ENCODE measurements at regions not wholly inside any gene's neighbourhood (a gene's known extent, or its start where the extent isn't known, plus 50 kb on each side); places are given as distances from the start of the nearest gene placed in this dataset.

GRCh38 chr10:75347186-75347585 lies 54.4 kb downstream of the ZNF503 start:
- Histone ChIP-seq H3K36me3 (ENCODE audit: insufficient read depth, low read length) (no peaks in the 10 kb centered on the region), H3K9ac (ENCODE audit: low read depth, low read length) (no peak overlapping the region), H3K4me3 (ENCODE audit: low read length) (no peak overlapping the region), H3K4me1 (ENCODE audit: control insufficient read depth, insufficient read depth, low read length) (peaks cover 3% of the 10 kb centered on the region), H3K27me3 (ENCODE audit: control insufficient read depth, insufficient read depth, low read length) (peaks cover 18% of the 10 kb centered on the region), H3K9me3 (replicated peaks; ENCODE audit: low read length) (no peaks in the 10 kb centered on the region), H3K4me2 (ENCODE audit: low read length) (no peak overlapping the region)

GRCh38 chr10:75345738-75346137 lies 55.8 kb downstream of the ZNF503 start:
- H3K36me3 ChIP-seq (ENCODE audit: insufficient read depth, low read length) = no peaks in the 10 kb centered on the region
- no peak overlapping the region for H3K4me2 ChIP-seq (ENCODE audit: low read length)
- H3K27me3 ChIP-seq (ENCODE audit: control insufficient read depth, insufficient read depth, low read length) = peaks cover 24% of the 10 kb centered on the region
- no peaks in the 10 kb centered on the region for H3K9me3 ChIP-seq (replicated peaks; ENCODE audit: low read length)
- H3K4me1 ChIP-seq (ENCODE audit: control insufficient read depth, insufficient read depth, low read length) = peaks cover 2% of the 10 kb centered on the region
- H3K9ac ChIP-seq (ENCODE audit: low read depth, low read length) = no peak overlapping the region
- H3K4me3 ChIP-seq (ENCODE audit: low read length) = no peak overlapping the region

- Histone ChIP-seq H3K36me3 (ENCODE audit: insufficient read depth, low read length) (no peaks in the 10 kb centered on the region), H3K4me1 (ENCODE audit: control insufficient read depth, insufficient read depth, low read length) (no peaks in the 10 kb centered on the region), H3K4me2 (ENCODE audit: low read length) (no peak overlapping the region), H3K4me3 (ENCODE audit: low read length) (no peak overlapping the region), H3K9ac (ENCODE audit: low read depth, low read length) (no peak overlapping the region), H3K9me3 (replicated peaks; ENCODE audit: low read length) (no peaks in the 10 kb centered on the region), H3K27me3 (ENCODE audit: control insufficient read depth, insufficient read depth, low read length) (peaks cover 29% of the 10 kb centered on the region)
Observed at GRCh38 chr10:75344170-75344569, 57.4 kb downstream of the ZNF503 start.

- no peaks in the 10 kb centered on the region for H3K9me3 ChIP-seq (replicated peaks; ENCODE audit: low read length)
- no peaks in the 10 kb centered on the region for H3K36me3 ChIP-seq (ENCODE audit: insufficient read depth, low read length)
- no peaks in the 10 kb centered on the region for H3K4me1 ChIP-seq (ENCODE audit: control insufficient read depth, insufficient read depth, low read length)
- H3K4me2 ChIP-seq (ENCODE audit: low read length) = no peak overlapping the region
- H3K4me3 ChIP-seq (ENCODE audit: low read length) = no peak overlapping the region
- no peak overlapping the region for H3K9ac ChIP-seq (ENCODE audit: low read depth, low read length)
- peaks cover 43% of the 10 kb centered on the region for H3K27me3 ChIP-seq (ENCODE audit: control insufficient read depth, insufficient read depth, low read length)
Observed at GRCh38 chr10:75342397-75342796, 59.2 kb downstream of the ZNF503 start.

- Histone ChIP-seq H3K9ac (ENCODE audit: low read depth, low read length) (no peak overlapping the region), H3K4me3 (ENCODE audit: low read length) (no peak overlapping the region), H3K9me3 (replicated peaks; ENCODE audit: low read length) (no peaks in the 10 kb centered on the region), H3K27me3 (ENCODE audit: control insufficient read depth, insufficient read depth, low read length) (peaks cover 24% of the 10 kb centered on the region), H3K4me2 (ENCODE audit: low read length) (no peak overlapping the region), H3K36me3 (ENCODE audit: insufficient read depth, low read length) (no peaks in the 10 kb centered on the region), H3K4me1 (ENCODE audit: control insufficient read depth, insufficient read depth, low read length) (no peaks in the 10 kb centered on the region)
Observed at GRCh38 chr10:75335983-75336382, 65.6 kb downstream of the ZNF503 start.

- no peak overlapping the region for H3K4me3 ChIP-seq (ENCODE audit: low read length)
- no peaks in the 10 kb centered on the region for H3K4me1 ChIP-seq (ENCODE audit: control insufficient read depth, insufficient read depth, low read length)
- no peaks in the 10 kb centered on the region for H3K36me3 ChIP-seq (ENCODE audit: insufficient read depth, low read length)
- no peaks in the 10 kb centered on the region for H3K9me3 ChIP-seq (replicated peaks; ENCODE audit: low read length)
- H3K9ac ChIP-seq (ENCODE audit: low read depth, low read length) = no peak overlapping the region
- H3K4me2 ChIP-seq (ENCODE audit: low read length) = no peak overlapping the region
- H3K27me3 ChIP-seq (ENCODE audit: control insufficient read depth, insufficient read depth, low read length) = peaks cover 24% of the 10 kb centered on the region
Observed at GRCh38 chr10:75335191-75335590, 66.4 kb downstream of the ZNF503 start.

GRCh38 chr10:75334720-75335119 lies 66.8 kb downstream of the ZNF503 start:
- peaks cover 24% of the 10 kb centered on the region for H3K27me3 ChIP-seq (ENCODE audit: control insufficient read depth, insufficient read depth, low read length)
- H3K9me3 ChIP-seq (replicated peaks; ENCODE audit: low read length) = no peaks in the 10 kb centered on the region
- no peak overlapping the region for H3K4me3 ChIP-seq (ENCODE audit: low read length)
- H3K4me2 ChIP-seq (ENCODE audit: low read length) = no peak overlapping the region
- H3K36me3 ChIP-seq (ENCODE audit: insufficient read depth, low read length) = no peaks in the 10 kb centered on the region
- H3K9ac ChIP-seq (ENCODE audit: low read depth, low read length) = no peak overlapping the region
- no peaks in the 10 kb centered on the region for H3K4me1 ChIP-seq (ENCODE audit: control insufficient read depth, insufficient read depth, low read length)

GRCh38 chr10:75332081-75332480 lies 69.5 kb downstream of the ZNF503 start:
- H3K4me2 ChIP-seq (ENCODE audit: low read length) = no peak overlapping the region
- no peaks in the 10 kb centered on the region for H3K36me3 ChIP-seq (ENCODE audit: insufficient read depth, low read length)
- no peak overlapping the region for H3K9ac ChIP-seq (ENCODE audit: low read depth, low read length)
- no peaks in the 10 kb centered on the region for H3K4me1 ChIP-seq (ENCODE audit: control insufficient read depth, insufficient read depth, low read length)
- H3K4me3 ChIP-seq (ENCODE audit: low read length) = no peak overlapping the region
- no peaks in the 10 kb centered on the region for H3K9me3 ChIP-seq (replicated peaks; ENCODE audit: low read length)
- peaks cover 11% of the 10 kb centered on the region for H3K27me3 ChIP-seq (ENCODE audit: control insufficient read depth, insufficient read depth, low read length)

- H3K36me3 ChIP-seq (ENCODE audit: insufficient read depth, low read length) = no peaks in the 10 kb centered on the region
- H3K4me1 ChIP-seq (ENCODE audit: control insufficient read depth, insufficient read depth, low read length) = no peaks in the 10 kb centered on the region
- no peaks in the 10 kb centered on the region for H3K9me3 ChIP-seq (replicated peaks; ENCODE audit: low read length)
- H3K9ac ChIP-seq (ENCODE audit: low read depth, low read length) = no peak overlapping the region
- no peak overlapping the region for H3K4me3 ChIP-seq (ENCODE audit: low read length)
- no peak overlapping the region for H3K4me2 ChIP-seq (ENCODE audit: low read length)
- peaks cover 15% of the 10 kb centered on the region for H3K27me3 ChIP-seq (ENCODE audit: control insufficient read depth, insufficient read depth, low read length)
Observed at GRCh38 chr10:75331081-75331480, 70.5 kb downstream of the ZNF503 start.

GRCh38 chr10:75329190-75329745 lies 72.3 kb downstream of the ZNF503 start:
- Histone ChIP-seq H3K27me3 (ENCODE audit: control insufficient read depth, insufficient read depth, low read length) (peaks cover 14% of the 10 kb centered on the region), H3K36me3 (ENCODE audit: insufficient read depth, low read length) (no peaks in the 10 kb centered on the region), H3K4me3 (ENCODE audit: low read length) (no peak overlapping the region), H3K4me1 (ENCODE audit: control insufficient read depth, insufficient read depth, low read length) (no peaks in the 10 kb centered on the region), H3K9me3 (replicated peaks; ENCODE audit: low read length) (no peaks in the 10 kb centered on the region), H3K9ac (ENCODE audit: low read depth, low read length) (no peak overlapping the region), H3K4me2 (ENCODE audit: low read length) (no peak overlapping the region)

GRCh38 chr10:75326306-75326705 lies 75.3 kb downstream of the ZNF503 start:
- H3K4me2 ChIP-seq (ENCODE audit: low read length) = no peak overlapping the region
- H3K9ac ChIP-seq (ENCODE audit: low read depth, low read length) = no peak overlapping the region
- no peaks in the 10 kb centered on the region for H3K4me1 ChIP-seq (ENCODE audit: control insufficient read depth, insufficient read depth, low read length)
- H3K4me3 ChIP-seq (ENCODE audit: low read length) = no peak overlapping the region
- H3K27me3 ChIP-seq (ENCODE audit: control insufficient read depth, insufficient read depth, low read length) = peaks cover 14% of the 10 kb centered on the region
- no peaks in the 10 kb centered on the region for H3K36me3 ChIP-seq (ENCODE audit: insufficient read depth, low read length)
- H3K9me3 ChIP-seq (replicated peaks; ENCODE audit: low read length) = no peaks in the 10 kb centered on the region

GRCh38 chr10:75319274-75319673 lies 82.3 kb downstream of the ZNF503 start:
- Histone ChIP-seq H3K4me2 (ENCODE audit: low read length) (no peak overlapping the region), H3K4me3 (ENCODE audit: low read length) (no peak overlapping the region), H3K9ac (ENCODE audit: low read depth, low read length) (no peak overlapping the region), H3K36me3 (ENCODE audit: insufficient read depth, low read length) (no peaks in the 10 kb centered on the region), H3K9me3 (replicated peaks; ENCODE audit: low read length) (no peaks in the 10 kb centered on the region), H3K4me1 (ENCODE audit: control insufficient read depth, insufficient read depth, low read length) (no peaks in the 10 kb centered on the region), H3K27me3 (ENCODE audit: control insufficient read depth, insufficient read depth, low read length) (no peaks in the 10 kb centered on the region)

Data from skeletal muscle satellite cell (primary cell).